ENCODE measurements at regions not wholly inside any gene's neighbourhood (a gene's known extent, or its start where the extent isn't known, plus 50 kb on each side); places are given as distances from the start of the nearest gene placed in this dataset.

DNA sequence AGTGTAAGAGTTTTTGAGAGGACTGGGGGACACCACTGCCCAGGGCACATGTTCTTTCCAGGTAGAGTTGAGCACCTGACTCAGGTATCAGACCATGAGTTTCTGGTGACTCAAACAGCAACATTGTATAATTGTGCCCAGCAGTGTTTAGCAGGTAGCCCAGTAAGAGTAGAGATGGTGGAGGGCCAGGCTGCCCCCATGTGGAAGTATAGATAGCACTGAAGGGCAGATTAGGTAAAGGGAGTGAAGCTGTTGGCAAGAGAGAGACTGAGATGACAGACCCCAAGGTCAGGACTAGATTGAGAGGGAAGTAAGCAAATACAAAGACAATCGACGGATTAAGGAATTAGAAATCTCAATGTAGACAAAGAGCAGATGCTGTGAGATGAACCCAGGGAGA, 74.6 kb downstream of the TRIM42 start:
- no peak for DNase-seq (ENCODE audit: low read depth)

DNA sequence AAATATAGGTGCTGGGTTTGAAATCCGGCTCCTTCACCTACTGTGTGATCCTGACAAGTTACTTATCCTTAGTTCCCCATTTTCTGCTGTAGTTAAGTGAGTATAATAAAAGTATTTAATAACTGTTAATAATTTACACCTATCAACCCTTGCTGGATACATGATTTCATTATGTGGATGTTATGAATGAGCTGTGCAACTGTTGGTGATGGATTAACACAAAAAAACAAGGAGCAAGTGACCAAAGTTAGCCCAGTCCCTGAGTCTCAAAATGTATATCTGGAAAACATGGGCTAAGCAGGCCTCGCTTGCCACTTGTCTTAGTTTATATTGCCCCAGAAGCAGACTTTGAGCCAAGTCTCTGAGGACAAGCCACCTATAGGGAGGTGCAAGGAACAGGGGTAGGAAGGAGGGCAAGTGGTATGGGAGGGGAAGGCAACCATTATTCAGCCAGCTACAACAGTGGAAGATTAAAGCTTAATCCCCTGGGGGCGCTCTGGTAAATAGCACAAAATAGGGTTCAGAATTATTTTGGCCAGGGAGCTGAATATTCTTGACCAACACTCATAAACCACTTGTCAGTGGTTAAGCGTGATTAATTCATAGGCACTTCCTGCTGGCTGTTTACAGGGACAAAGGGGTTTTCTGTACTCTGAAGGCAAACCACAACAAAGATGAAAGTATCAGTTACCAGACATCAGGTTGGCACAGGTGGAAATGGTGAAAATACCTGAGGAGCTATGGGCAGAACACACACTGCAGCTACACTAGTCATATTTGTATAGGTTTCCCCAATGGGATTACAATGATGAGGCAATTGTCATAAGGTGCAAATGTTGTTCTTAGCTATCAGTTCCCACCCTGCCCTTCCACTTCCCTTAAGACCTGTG, 76.2 kb downstream of the TRIM42 start:
- H3K4me3 ChIP-seq (ENCODE audit: low read length) = no peak overlapping the region
- DNase-seq (ENCODE audit: low read depth) = no peak
- TF ChIP-seq, protein P1, sequence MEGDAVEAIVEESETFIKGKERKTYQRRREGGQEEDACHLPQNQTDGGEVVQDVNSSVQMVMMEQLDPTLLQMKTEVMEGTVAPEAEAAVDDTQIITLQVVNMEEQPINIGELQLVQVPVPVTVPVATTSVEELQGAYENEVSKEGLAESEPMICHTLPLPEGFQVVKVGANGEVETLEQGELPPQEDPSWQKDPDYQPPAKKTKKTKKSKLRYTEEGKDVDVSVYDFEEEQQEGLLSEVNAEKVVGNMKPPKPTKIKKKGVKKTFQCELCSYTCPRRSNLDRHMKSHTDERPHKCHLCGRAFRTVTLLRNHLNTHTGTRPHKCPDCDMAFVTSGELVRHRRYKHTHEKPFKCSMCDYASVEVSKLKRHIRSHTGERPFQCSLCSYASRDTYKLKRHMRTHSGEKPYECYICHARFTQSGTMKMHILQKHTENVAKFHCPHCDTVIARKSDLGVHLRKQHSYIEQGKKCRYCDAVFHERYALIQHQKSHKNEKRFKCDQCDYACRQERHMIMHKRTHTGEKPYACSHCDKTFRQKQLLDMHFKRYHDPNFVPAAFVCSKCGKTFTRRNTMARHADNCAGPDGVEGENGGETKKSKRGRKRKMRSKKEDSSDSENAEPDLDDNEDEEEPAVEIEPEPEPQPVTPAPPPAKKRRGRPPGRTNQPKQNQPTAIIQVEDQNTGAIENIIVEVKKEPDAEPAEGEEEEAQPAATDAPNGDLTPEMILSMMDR (conservative IDR thresholded peaks at IDR 0.05; ENCODE audit: low read depth, low read length) = no peak

More for the DNA sequence above, 74.6 kb downstream of the TRIM42 start:
- TF ChIP-seq, protein P1 (conservative IDR thresholded peaks at IDR 0.05; ENCODE audit: low read depth, low read length) = no peak
- no peak overlapping the region for H3K4me3 ChIP-seq (ENCODE audit: low read length)

DNA sequence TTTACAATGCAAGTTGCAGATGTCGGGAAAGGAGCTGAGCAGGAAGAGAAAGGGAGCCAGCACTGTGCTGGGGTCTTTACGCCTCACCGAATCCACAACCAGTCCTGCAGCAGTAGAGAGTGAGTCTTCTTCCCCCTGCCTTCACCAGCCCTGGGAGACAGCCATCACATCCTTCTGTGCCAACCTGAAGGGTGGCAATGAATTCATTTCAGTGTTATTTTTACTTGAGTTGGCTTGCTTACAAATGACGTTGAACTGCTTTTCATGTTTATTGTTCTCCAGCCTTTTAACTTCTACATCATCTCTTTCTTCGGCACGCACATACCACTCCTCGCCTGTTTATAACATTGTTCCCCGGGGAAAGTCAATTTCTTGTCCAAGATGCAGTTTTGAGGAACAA, 77.1 kb downstream of the TRIM42 start:
- DNase-seq (ENCODE audit: low read depth) = no peak
- TF ChIP-seq, protein P1 (conservative IDR thresholded peaks at IDR 0.05; ENCODE audit: low read depth, low read length) = no peak
- H3K4me3 ChIP-seq (ENCODE audit: low read length) = no peak overlapping the region

DNA sequence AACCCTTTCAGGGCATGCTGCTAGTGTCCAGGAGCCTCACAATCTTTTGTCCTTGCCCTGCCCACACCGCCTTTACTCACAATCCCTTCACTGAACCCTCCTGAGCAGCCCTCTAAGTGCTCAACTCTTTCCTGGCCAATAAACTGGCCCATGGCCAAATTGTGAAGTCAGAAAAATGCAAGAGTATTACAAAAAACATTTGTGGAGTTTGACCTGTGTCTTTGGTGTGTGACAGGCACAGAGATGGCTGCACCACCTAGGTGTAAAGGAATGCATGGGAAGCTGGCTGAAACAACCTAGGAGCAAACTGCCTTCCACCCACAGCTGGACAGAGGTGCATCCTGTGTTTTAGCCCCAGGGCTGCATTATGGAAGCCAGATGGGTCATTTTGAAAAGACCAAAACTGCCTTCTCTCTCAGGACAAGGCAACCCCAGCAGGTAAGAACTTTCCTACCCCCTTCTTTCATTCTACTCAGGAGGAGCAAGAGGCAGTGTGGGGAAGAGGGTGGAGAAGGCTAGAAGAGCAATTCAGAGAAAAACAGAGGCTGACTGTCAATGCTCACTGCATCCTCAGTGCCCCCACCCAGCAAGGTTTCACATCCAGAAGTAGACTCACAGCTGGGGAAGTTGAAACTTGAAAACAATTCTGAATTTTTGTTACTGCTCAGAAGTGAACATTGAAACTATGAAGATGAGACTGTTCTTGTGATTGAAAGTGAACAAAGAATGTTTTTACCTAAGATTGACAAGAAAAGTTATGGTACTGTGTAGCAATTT, 78.6 kb downstream of the TRIM42 start:
- TF ChIP-seq, protein P1 (conservative IDR thresholded peaks at IDR 0.05; ENCODE audit: low read depth, low read length) = no peak
- no peak overlapping the region for H3K4me3 ChIP-seq (ENCODE audit: low read length)
- DNase-seq (ENCODE audit: low read depth) = no peak

DNA sequence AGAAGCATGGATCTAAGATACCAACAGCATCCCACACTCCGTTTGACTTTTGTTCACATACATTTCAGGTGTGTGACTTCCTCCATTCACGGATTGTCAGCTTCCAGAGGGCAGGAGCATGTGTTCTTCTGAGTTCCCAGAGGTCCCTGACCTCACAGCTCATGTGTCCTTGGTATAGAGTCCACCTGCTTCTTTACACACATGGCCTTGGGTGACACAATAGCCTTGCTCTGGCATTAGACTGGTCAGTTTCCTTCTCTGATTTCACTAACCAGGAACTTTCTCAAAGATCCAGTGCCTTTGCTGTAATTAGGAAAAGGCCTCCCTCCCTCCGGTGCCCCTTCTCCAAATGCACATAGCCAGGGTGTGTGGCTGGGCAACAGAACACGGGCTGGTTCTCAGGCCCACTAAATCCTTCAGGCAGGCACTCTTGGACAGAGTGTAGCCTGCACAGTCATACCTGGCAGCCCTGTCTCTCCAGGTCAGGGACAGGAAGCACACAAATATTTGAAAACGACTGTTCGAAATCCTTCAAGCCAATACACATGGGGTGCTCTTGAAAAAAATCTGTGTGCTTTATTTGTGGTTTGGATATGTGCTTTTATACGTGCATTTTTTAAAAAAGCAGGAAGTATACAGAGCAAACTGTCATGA, 81.1 kb downstream of the TRIM42 start:
- no peak for DNase-seq (ENCODE audit: low read depth)
- TF ChIP-seq, protein P1 (conservative IDR thresholded peaks at IDR 0.05; ENCODE audit: low read depth, low read length) = no peak
- no peak overlapping the region for H3K4me3 ChIP-seq (ENCODE audit: low read length)

DNA sequence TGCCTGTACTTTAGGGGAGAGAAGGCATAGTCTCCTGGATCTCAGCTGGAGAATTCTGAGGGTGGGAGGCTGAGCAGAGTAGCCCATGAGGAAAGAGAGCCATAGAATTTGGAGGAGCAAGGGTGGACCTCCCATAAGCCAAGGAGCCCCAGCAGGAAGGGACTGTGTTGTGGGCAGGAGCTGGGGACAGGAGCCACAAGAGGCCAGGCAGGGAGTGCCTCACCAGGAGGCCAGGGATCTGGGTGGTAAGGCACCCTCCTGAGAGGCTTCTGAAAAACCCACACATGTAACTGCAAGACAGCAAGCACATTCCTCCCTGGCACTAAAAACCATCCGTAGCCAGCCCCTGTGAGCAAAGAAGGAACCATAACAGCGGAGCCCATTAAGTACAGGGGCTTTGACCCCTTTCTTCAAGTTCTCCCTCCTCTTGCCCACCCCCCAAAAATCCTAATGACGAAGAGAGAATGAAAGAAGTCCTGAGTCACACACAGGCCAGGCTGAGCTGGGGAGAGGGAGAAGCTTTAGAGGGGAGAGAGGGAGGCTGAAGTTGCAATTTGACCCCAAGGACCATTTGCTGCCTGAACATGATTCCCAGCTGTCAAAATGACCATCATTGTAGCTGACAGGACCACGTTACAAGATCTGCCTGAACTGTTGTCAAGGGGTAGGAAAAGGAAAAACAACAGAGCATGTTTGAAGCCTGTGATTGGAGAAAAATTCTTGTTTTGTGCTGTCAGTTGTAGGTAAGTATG, 82.6 kb downstream of the TRIM42 start:
- TF ChIP-seq, protein P1 (conservative IDR thresholded peaks at IDR 0.05; ENCODE audit: low read depth, low read length) = no peak

More for the DNA sequence above, 82.6 kb downstream of the TRIM42 start:
- no peak for DNase-seq (ENCODE audit: low read depth)
- no peak overlapping the region for H3K4me3 ChIP-seq (ENCODE audit: low read length)
